GM12872 (cell line): ENCODE measurements at regions not wholly inside any gene's neighbourhood (a gene's known extent, or its start where the extent isn't known, plus 50 kb on each side); places are given as distances from the start of the nearest gene placed in this dataset.

Source experiments
- CTCF ChIP-seq: IDR thresholded peaks from 3 replicates; pipeline ENCODE4 v1.5.1; 2011; ENCODE audit warnings: low read depth, mild to moderate bottlenecking, low read length, moderate library complexity; ENCODE audit not compliant: insufficient read depth

GRCh38 chr10:126840576-126841135 is 64.6 kb upstream of the DOCK1 start:
- no peak for TF ChIP-seq CTCF

GRCh38 chr10:126841341-126841895 is 63.8 kb upstream of the DOCK1 start:
- TF ChIP-seq CTCF = no peak

GRCh38 chr10:126842356-126842755 is 62.9 kb upstream of the DOCK1 start:
- no peak for TF ChIP-seq CTCF

GRCh38 chr10:126842836-126843235 is 62.4 kb upstream of the DOCK1 start:
- TF ChIP-seq CTCF = no peak

GRCh38 chr10:126843299-126843934 is 61.8 kb upstream of the DOCK1 start:
- no peak for TF ChIP-seq CTCF

GRCh38 chr10:126844406-126844805 is 60.8 kb upstream of the DOCK1 start:
- no peak for TF ChIP-seq CTCF

- TF ChIP-seq CTCF = no peak
These were observed 58.8 kb upstream of the DOCK1 start for GRCh38 chr10:126846469-126846868.
